HepG2 (cell line): ENCODE measurements at regions not wholly inside any gene's neighbourhood (a gene's known extent, or its start where the extent isn't known, plus 50 kb on each side); places are given as distances from the start of the nearest gene placed in this dataset.

Experiments
- ATAC-seq: fragments of 200-7000 bp; cut with Tn5 transposase; 3 replicates; pipeline ENCODE4 v1.9.1; 2020; ENCODE audit warnings: mild to moderate bottlenecking, moderate library complexity
- BruUV-seq: library from RNA; stranded (reverse); fragments of 400-500 nt; replicated peaks from 2 replicates; lab custom pipeline; 2021; lab: Mats Ljungman, UMichigan
- CTCF ChIA-PET: fragments of 300-600 bp; formaldehyde crosslinking; extraction: SDS; loops from one replicate; lab custom pipeline; 2021; ENCODE audit warnings: low total read pairs, inconsistent platforms, low intra/inter-chr PET ratio; lab: Yijun Ruan, JAX
- POLR2A ChIA-PET: fragments of 350-600 bp; sonication (Branson Sonifier 250); formaldehyde crosslinking; loops from one replicate; lab custom pipeline; 2020; ENCODE audit warnings: antibody characterized with exemption, inconsistent platforms; lab: Yijun Ruan, JAX
- DNase-seq: peaks from one replicate; pipeline ENCODE4 v3.0.0-alpha.2; 2015; ENCODE audit warnings: low spot score
- FAIRE-seq: peaks from 3 replicates; lab custom pipeline; 2011; peaks lifted over from hg19 to GRCh38; lab: Jason Lieb, UNC
- H2AFZ ChIP-seq: one replicate; pipeline ENCODE4 v1.6.1; 2011; ENCODE audit warnings: low read length, inconsistent platforms
- H3K27ac ChIP-seq: fragments of 300-600 bp; 3 replicates; pipeline ENCODE4 v1.8.0; 2011; ENCODE audit warnings: mixed run types, mild to moderate bottlenecking, mixed read lengths, low read length, inconsistent platforms; ENCODE audit not compliant: insufficient read depth; ENCODE audit errors: extremely low read length
- H3K27me3 ChIP-seq, 2 experiments: fragments of 200-600 bp in 1 of 2; 2 replicates in 1 of 2; 3 replicates in 1 of 2; pipeline versions ENCODE4 v1.6.0 to v1.8.0; 2011; ENCODE audit warnings: low read length in 2 of 2, mild to moderate bottlenecking in 2 of 2, moderate library complexity in 2 of 2, inconsistent platforms in 1 of 2; ENCODE audit not compliant: insufficient read depth in 2 of 2, control insufficient read depth in 1 of 2
- H3K36me3 ChIP-seq, 2 experiments: fragments of 200-600 bp in 1 of 2; replicated peaks in 1 of 2; 2 replicates in 1 of 2; 3 replicates in 1 of 2; pipeline versions ENCODE4 v1.5.1 to v1.8.0; 2011; ENCODE audit warnings: low read length in 2 of 2, inconsistent platforms in 1 of 2; ENCODE audit not compliant: insufficient read depth in 2 of 2, control insufficient read depth in 1 of 2
- H3K4me1 ChIP-seq: 2 replicates; pipeline ENCODE4 v1.5.1; 2012; ENCODE audit warnings: low read length, inconsistent platforms; ENCODE audit not compliant: insufficient read depth
- H3K4me2 ChIP-seq: 2 replicates; pipeline ENCODE4 v1.6.0; 2011; ENCODE audit warnings: low read depth, low read length, inconsistent platforms
- H3K4me3 ChIP-seq, 3 experiments: fragments of 200-600 bp in 1 of 3; sonication (generic), shearing (Covaris generic) in 1 of 3; replicated peaks in 1 of 3; 2 replicates each; pipeline ENCODE4 v1.5.1; 2011 to 2016; ENCODE audit warnings: low read length in 3 of 3, inconsistent platforms in 2 of 3, low read depth in 2 of 3, mild to moderate bottlenecking in 2 of 3, control low read depth in 1 of 3, mixed read lengths in 1 of 3; ENCODE audit not compliant: insufficient read depth in 1 of 3
- H3K79me2 ChIP-seq: one replicate; pipeline ENCODE4 v1.6.1; 2011; ENCODE audit warnings: low read length, inconsistent platforms; ENCODE audit not compliant: insufficient read depth
- H3K9ac ChIP-seq: 2 replicates; pipeline ENCODE4 v1.6.0; 2011; ENCODE audit warnings: mild to moderate bottlenecking, low read depth, low read length, inconsistent platforms; ENCODE audit not compliant: insufficient read depth
- H3K9me3 ChIP-seq: 2 replicates; pipeline ENCODE4 v1.5.1; 2012; ENCODE audit warnings: mild to moderate bottlenecking, low read length
- H4K20me1 ChIP-seq: 2 replicates; pipeline ENCODE4 v1.6.0; 2011; ENCODE audit warnings: inconsistent platforms, mild to moderate bottlenecking, low read length, moderate library complexity; ENCODE audit not compliant: insufficient read depth
- ADNP ChIP-seq: sonication (generic); formaldehyde crosslinking; IDR thresholded peaks from 2 replicates; pipeline ENCODE4 v1.4.0; 2020; ENCODE audit warnings: missing genetic modification reagents
- AGO1 ChIP-seq: fragments of 200-400 bp; formaldehyde crosslinking; IDR thresholded peaks from 2 replicates; pipeline ENCODE4 v1.6.1; 2017; ENCODE audit warnings: mild to moderate bottlenecking, low read depth, low read length, moderate library complexity; ENCODE audit not compliant: poor library complexity, severe bottlenecking
- IKZF1 ChIP-seq: fragments of 450-650 bp; IDR thresholded peaks from 2 replicates; pipeline ENCODE4 v1.7.1; 2016
- KLF15 ChIP-seq: sonication (generic); formaldehyde crosslinking; IDR thresholded peaks from 2 replicates; pipeline ENCODE4 v1.8.1; 2023; ENCODE audit warnings: borderline replicate concordance, mild to moderate bottlenecking, inconsistent platforms, missing genetic modification reagents, mixed read lengths
- NFYC ChIP-seq: IDR thresholded peaks from 2 replicates; pipeline ENCODE4 v1.6.1; 2016; ENCODE audit warnings: missing genetic modification reagents, missing compliant biosample characterization
- NR3C1 ChIP-seq: sonication (generic); formaldehyde crosslinking; IDR thresholded peaks from 2 replicates; pipeline ENCODE4 v1.4.0; 2020; ENCODE audit warnings: missing genetic modification reagents
- PATZ1 ChIP-seq: sonication (generic); formaldehyde crosslinking; IDR thresholded peaks from 2 replicates; pipeline ENCODE4 v1.4.0; 2020; ENCODE audit warnings: missing genetic modification reagents
- POGZ ChIP-seq: sonication (generic); formaldehyde crosslinking; IDR thresholded peaks from 2 replicates; pipeline ENCODE4 v1.4.0; 2020; ENCODE audit warnings: mild to moderate bottlenecking, missing genetic modification reagents
- SMYD3 ChIP-seq: sonication (generic); formaldehyde crosslinking; IDR thresholded peaks from 2 replicates; pipeline ENCODE4 v1.8.1; 2023; ENCODE audit warnings: mild to moderate bottlenecking, missing genetic modification reagents
- THAP9 ChIP-seq: sonication (generic); formaldehyde crosslinking; IDR thresholded peaks from 2 replicates; pipeline ENCODE4; 2020; ENCODE audit warnings: missing genetic modification reagents, mild to moderate bottlenecking, borderline replicate concordance
- ZC3H4 ChIP-seq: sonication (generic); formaldehyde crosslinking; IDR thresholded peaks from 2 replicates; pipeline ENCODE4 v1.4.0; 2020; ENCODE audit warnings: missing genetic modification reagents, borderline replicate concordance
- ZNF160 ChIP-seq: sonication (generic); formaldehyde crosslinking; IDR thresholded peaks from 2 replicates; pipeline ENCODE4 v1.8.0; 2022; ENCODE audit warnings: mild to moderate bottlenecking, inconsistent platforms, missing genetic modification reagents
- ZNF790 ChIP-seq: sonication (generic); formaldehyde crosslinking; IDR thresholded peaks from 2 replicates; pipeline ENCODE4 v1.8.0; 2022; ENCODE audit warnings: missing genetic modification reagents, mild to moderate bottlenecking, borderline replicate concordance
- ZNF841 ChIP-seq: sonication (generic); formaldehyde crosslinking; IDR thresholded peaks from 2 replicates; pipeline ENCODE4 v1.8.1; 2023; ENCODE audit warnings: missing genetic modification reagents, borderline replicate concordance
- ZNF879 ChIP-seq: sonication (generic); formaldehyde crosslinking; IDR thresholded peaks from 2 replicates; pipeline ENCODE4 v1.8.1; 2023; ENCODE audit warnings: missing genetic modification reagents
- WGBS: methylation state at CpG from one replicate; pipeline ENCODE4 v1.1.6; 2017; ENCODE audit warnings: low lambda C conversion rate; 5-methylcytosine and 5-hydroxymethylcytosine counted together
- in situ Hi-C: cut with HindIII; loops from 2 replicates; pipeline ENCODE4 v1.10.0; 2017; ENCODE audit warnings: low pct_unique_long_range_greater_than_20kb; ENCODE audit not compliant: extremely low pct_ligation_motif_present
- intact Hi-C: fragments of 100-400 bp; cut with micrococcal nuclease; formaldehyde crosslinking; loops from one replicate; pipeline ENCODE4 v1.10.0; 2022; ENCODE audit not compliant: unreplicated experiment
- TF ChIP-seq, protein P1 (sequence below): sonication (generic); formaldehyde crosslinking; IDR thresholded peaks from 2 replicates; pipeline ENCODE4 v1.4.0; 2020; ENCODE audit warnings: missing genetic modification reagents, mild to moderate bottlenecking, borderline replicate concordance
- TF ChIP-seq, protein P2 (sequence below): fragments of 450-650 bp; IDR thresholded peaks from 2 replicates; pipeline ENCODE4 v1.6.1; 2017

- WGBS: 14% methylated on average over 7 of the region's 7 CpGs
Observed at GRCh38 chr3:104521606-104522336, 844.9 kb upstream of the ALCAM start.

More at GRCh38 chr3:104521606-104522336, 844.9 kb upstream of the ALCAM start:
- DNase-seq: no peak
- in situ Hi-C loops (no loop called here), intact Hi-C loops (no loop called here)
- Histone ChIP-seq H3K27me3 (no peaks in the 10 kb centered on the region), H2AFZ (no peak overlapping the region), H3K9me3 (no peaks in the 10 kb centered on the region), H3K4me2 (no peak overlapping the region), H4K20me1 (no peaks in the 10 kb centered on the region), H3K79me2 (no peaks in the 10 kb centered on the region), H3K27ac (no peak overlapping the region), H3K36me3 (no peaks in the 10 kb centered on the region), H3K9ac (no peak overlapping the region), H3K4me3 (no peak overlapping the region), H3K4me1 (no peaks in the 10 kb centered on the region)
- no peak for FAIRE-seq
- TF ChIP-seq ZNF790 (no peak), NR3C1 (CRISPR knock-in tag) (no peak), ZNF841 (no peak), NFYC (no peak), AGO1 (no peak), IKZF1 (no peak), ZC3H4 (no peak), POGZ (CRISPR knock-in tag) (no peak), PATZ1 (no peak), KLF15 (CRISPR knock-in tag) (no peak), ZNF160 (CRISPR knock-in tag) (no peak), SMYD3 (CRISPR knock-in tag) (no peak), THAP9 (CRISPR knock-in tag) (no peak), ZNF879 (CRISPR knock-in tag) (no peak), ADNP (CRISPR knock-in tag) (no peak)
- TF ChIP-seq, protein P1, sequence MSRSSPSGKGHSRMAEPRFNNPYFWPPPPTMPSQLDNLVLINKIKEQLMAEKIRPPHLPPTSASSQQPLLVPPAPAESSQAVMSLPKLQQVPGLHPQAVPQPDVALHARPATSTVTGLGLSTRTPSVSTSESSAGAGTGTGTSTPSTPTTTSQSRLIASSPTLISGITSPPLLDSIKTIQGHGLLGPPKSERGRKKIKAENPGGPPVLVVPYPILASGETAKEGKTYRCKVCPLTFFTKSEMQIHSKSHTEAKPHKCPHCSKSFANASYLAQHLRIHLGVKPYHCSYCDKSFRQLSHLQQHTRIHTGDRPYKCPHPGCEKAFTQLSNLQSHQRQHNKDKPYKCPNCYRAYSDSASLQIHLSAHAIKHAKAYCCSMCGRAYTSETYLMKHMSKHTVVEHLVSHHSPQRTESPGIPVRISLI (CRISPR knock-in tag): no peak
- TF ChIP-seq, protein P2, sequence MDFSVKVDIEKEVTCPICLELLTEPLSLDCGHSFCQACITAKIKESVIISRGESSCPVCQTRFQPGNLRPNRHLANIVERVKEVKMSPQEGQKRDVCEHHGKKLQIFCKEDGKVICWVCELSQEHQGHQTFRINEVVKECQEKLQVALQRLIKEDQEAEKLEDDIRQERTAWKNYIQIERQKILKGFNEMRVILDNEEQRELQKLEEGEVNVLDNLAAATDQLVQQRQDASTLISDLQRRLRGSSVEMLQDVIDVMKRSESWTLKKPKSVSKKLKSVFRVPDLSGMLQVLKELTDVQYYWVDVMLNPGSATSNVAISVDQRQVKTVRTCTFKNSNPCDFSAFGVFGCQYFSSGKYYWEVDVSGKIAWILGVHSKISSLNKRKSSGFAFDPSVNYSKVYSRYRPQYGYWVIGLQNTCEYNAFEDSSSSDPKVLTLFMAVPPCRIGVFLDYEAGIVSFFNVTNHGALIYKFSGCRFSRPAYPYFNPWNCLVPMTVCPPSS: no peak
- CTCF ChIA-PET: no interaction called here
- no TSS peak for BruUV-seq
- ATAC-seq: no peak
- POLR2A ChIA-PET: no interaction called here
